ENCODE measurements at regions not wholly inside any gene's neighbourhood (a gene's known extent, or its start where the extent isn't known, plus 50 kb on each side); places are given as distances from the start of the nearest gene placed in this dataset.

DNA sequence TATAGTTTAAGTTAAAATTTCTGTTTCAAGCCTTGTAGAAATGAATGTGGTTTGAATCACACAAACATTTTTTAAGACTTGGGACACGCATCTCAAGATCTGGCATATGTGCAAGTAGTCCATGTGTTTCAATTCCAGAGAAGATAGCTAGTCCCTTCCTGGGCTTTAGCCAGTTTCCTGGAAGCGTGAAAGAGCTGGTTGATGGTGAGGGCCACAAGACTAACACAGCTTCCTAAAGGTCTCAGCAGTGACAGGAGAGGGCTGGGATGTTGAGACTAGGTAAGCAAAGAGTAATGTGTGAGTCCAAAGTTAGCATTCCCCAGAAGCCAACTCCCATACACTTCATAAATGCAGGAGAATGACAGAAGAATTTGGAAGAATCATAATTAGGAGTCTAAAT is 111.9 kb upstream of the MAP2 start:
- TF ChIP-seq, protein P1, sequence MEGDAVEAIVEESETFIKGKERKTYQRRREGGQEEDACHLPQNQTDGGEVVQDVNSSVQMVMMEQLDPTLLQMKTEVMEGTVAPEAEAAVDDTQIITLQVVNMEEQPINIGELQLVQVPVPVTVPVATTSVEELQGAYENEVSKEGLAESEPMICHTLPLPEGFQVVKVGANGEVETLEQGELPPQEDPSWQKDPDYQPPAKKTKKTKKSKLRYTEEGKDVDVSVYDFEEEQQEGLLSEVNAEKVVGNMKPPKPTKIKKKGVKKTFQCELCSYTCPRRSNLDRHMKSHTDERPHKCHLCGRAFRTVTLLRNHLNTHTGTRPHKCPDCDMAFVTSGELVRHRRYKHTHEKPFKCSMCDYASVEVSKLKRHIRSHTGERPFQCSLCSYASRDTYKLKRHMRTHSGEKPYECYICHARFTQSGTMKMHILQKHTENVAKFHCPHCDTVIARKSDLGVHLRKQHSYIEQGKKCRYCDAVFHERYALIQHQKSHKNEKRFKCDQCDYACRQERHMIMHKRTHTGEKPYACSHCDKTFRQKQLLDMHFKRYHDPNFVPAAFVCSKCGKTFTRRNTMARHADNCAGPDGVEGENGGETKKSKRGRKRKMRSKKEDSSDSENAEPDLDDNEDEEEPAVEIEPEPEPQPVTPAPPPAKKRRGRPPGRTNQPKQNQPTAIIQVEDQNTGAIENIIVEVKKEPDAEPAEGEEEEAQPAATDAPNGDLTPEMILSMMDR (conservative IDR thresholded peaks at IDR 0.05; ENCODE audit: low read length), result no peak
- TF ChIP-seq EZH2phosphoT487 (IDR thresholded peaks at IDR 0.05; ENCODE audit: borderline replicate concordance, low read depth, low read length), result no peak
